Ovary (tissue), 7 donors: ENCODE measurements at regions not wholly inside any gene's neighbourhood (a gene's known extent, or its start where the extent isn't known, plus 50 kb on each side); places are given as distances from the start of the nearest gene placed in this dataset.

Source experiments
- DNase-seq, 5 donors: peaks; one replicate each; pipeline ENCODE4 v3.0.0-alpha.2; 2019 to 2020
- H3K27ac ChIP-seq, 2 donors: fragments of 200-600 bp; one replicate each; pipeline versions ENCODE4 v1.5.1 to v1.8.0; 2019 to 2022
- H3K27me3 ChIP-seq: fragments of 200-600 bp; one replicate; pipeline ENCODE4 v1.8.0; 2022
- H3K36me3 ChIP-seq: fragments of 200-600 bp; sonication (generic); one replicate; pipeline ENCODE4 v1.5.1; 2019
- H3K4me1 ChIP-seq: one replicate; pipeline ENCODE4 v1.8.1; 2013; ENCODE audit warnings: mild to moderate bottlenecking, moderate library complexity; ENCODE audit not compliant: insufficient read depth
- H3K4me3 ChIP-seq: fragments of 200-600 bp; sonication (generic); one replicate; pipeline ENCODE4 v1.5.1; 2017
- H3K9me3 ChIP-seq, 2 donors: fragments of 200-600 bp in 1 of 2; sonication (generic) in 1 of 2; one replicate each; pipeline versions ENCODE4 v1.5.1 to v1.8.1; 2013 to 2019; ENCODE audit warnings: mild to moderate bottlenecking in 1 of 2, moderate library complexity in 1 of 2
- CTCF ChIP-seq, 3 donors: fragments of 450-650 bp in 2 of 3; fragments of 200-600 bp in 1 of 3; IDR thresholded peaks; one replicate each; pipeline versions ENCODE4 v1.5.1 to v1.8.0; 2016 to 2022; ENCODE audit warnings: antibody characterized with exemption in 3 of 3, mild to moderate bottlenecking in 1 of 3
- EP300 ChIP-seq: sonication (generic); formaldehyde crosslinking; IDR thresholded peaks from one replicate; pipeline ENCODE4 v1.6.1; 2017; ENCODE audit warnings: antibody characterized with exemption
- POLR2A ChIP-seq: fragments of 450-650 bp; IDR thresholded peaks from one replicate; pipeline ENCODE4 v1.6.1; 2017; ENCODE audit warnings: antibody characterized with exemption, mild to moderate bottlenecking, moderate library complexity
- WGBS, 3 donors: extraction: QIAGEN DNeasy Blood & Tissue Kit in 1 of 3; methylation state at CpG; one replicate each; pipeline versions ENCODE4 v1.1.5 to v1.1.7; 2013 to 2017; 5-methylcytosine and 5-hydroxymethylcytosine counted together
- intact Hi-C, 4 donors: fragments of 100-400 bp; cut with DNase I; formaldehyde crosslinking; loops; one replicate each; pipeline versions ENCODE4 v1.11.0 to v1.15.1; 2022 to 2023
- donor health status: DM: no; HTN: no; CAD: no; lungs with moderate emphysema.
- donor health status: DM: no; HTN: no; CAD: no.
- donor health status: Bipolar disorder and iron deficiency.
- donor health status: DM: no; HTN: no; CAD: no.
- donor health status: DM: yes; HTN: yes; CAD: no.

GRCh38 chr15:62625429-62626033 lies 417.0 kb upstream of the TPM1 start:
- Histone ChIP-seq H3K36me3 (no peaks in the 10 kb centered on the region), H3K4me1 (peaks cover 14% of the 10 kb centered on the region), H3K27me3 (no peaks in the 10 kb centered on the region), H3K4me3 (peak overlapping the region; percentile 15), H3K9me3 (no peaks in the 10 kb centered on the region), H3K27ac (peak overlapping the region; percentile 9 to 69)
- intact Hi-C loops, result no loop called here
- TF ChIP-seq EP300 (no peak), POLR2A (no peak), CTCF (IDR thresholded peaks at IDR 0.05) (no peak)
- 6 to 18% (median 12%) methylated on average over 9 of the region's 9 CpGs for WGBS, 3 donors
- DNase-seq, result peak in 4 of 5 donors; percentile 32 to 71 (median 42)

DNA sequence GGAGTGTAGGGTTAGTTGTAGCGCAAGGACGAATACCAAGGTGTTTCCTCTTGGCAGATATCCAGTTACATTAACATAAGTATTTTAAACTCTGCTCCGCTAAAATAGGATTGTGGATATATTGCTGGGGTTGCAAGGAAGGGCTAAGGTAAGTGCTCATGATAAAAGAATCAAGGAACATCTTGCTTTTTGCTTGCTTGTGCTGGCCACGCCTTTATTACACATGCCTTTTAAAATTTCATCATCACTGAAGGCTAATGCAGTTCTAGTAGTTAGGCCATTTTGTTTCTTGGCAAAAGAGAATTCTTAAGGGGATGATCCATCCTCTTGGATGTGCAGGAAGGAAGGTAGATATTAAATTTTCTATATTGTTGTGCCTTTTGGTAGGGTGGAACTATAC lies 415.6 kb upstream of the TPM1 start:
- WGBS, 3 donors, result 95 to 96% (median 96%) methylated on average over 4 of the region's 4 CpGs

GRCh38 chr15:62631076-62631724 lies 411.3 kb upstream of the TPM1 start:
- H3K9me3 ChIP-seq, result no peaks in the 10 kb centered on the region
- no peaks in the 10 kb centered on the region for H3K4me1 ChIP-seq
- H3K4me3 ChIP-seq, result no peak overlapping the region
- H3K36me3 ChIP-seq, result no peaks in the 10 kb centered on the region
- no peak overlapping the region for H3K27ac ChIP-seq
- H3K27me3 ChIP-seq, result no peaks in the 10 kb centered on the region
- intact Hi-C loops, result no loop called here
- 92 to 97% (median 93%) methylated on average over 2 of the region's 2 CpGs for WGBS, 3 donors
- DNase-seq, result no peak
- TF ChIP-seq POLR2A (no peak), EP300 (no peak), CTCF (IDR thresholded peaks at IDR 0.05) (no peak)

More for the DNA sequence above, 415.6 kb upstream of the TPM1 start:
- Histone ChIP-seq H3K4me1 (peaks cover 14% of the 10 kb centered on the region), H3K4me3 (no peak overlapping the region), H3K27ac (no peak overlapping the region), H3K9me3 (no peaks in the 10 kb centered on the region), H3K27me3 (no peaks in the 10 kb centered on the region), H3K36me3 (no peaks in the 10 kb centered on the region)
- TF ChIP-seq CTCF (IDR thresholded peaks at IDR 0.05) (no peak), POLR2A (no peak), EP300 (no peak)
- intact Hi-C loops, result no loop called here
- DNase-seq, result no peak

- TF ChIP-seq EP300 (no peak), CTCF (IDR thresholded peaks at IDR 0.05) (no peak), POLR2A (no peak)
- DNase-seq, result no peak
- Histone ChIP-seq H3K4me1 (no peaks in the 10 kb centered on the region), H3K36me3 (no peaks in the 10 kb centered on the region), H3K27me3 (no peaks in the 10 kb centered on the region), H3K9me3 (no peaks in the 10 kb centered on the region), H3K27ac (no peak overlapping the region), H3K4me3 (no peak overlapping the region)
- WGBS, 3 donors, result 70 to 73% (median 70%) methylated on average over 9 of the region's 9 CpGs
- intact Hi-C loops, result no loop called here
Measured at GRCh38 chr15:62636823-62637573, 405.5 kb upstream of the TPM1 start.
